ENCODE measurements at regions not wholly inside any gene's neighbourhood (a gene's known extent, or its start where the extent isn't known, plus 50 kb on each side); places are given as distances from the start of the nearest gene placed in this dataset.
"Not testable (repeated sequence)": the region's sequence is repeated elsewhere in the genome, so short reads cannot be mapped to it uniquely, and the experiment has no call there.

GRCh38 chr12:97616946-97617345 is 154.3 kb downstream of the RMST start:
- Mint-ChIP-seq H3K36me3 (ENCODE audit: insufficient read depth) (no peaks in the 10 kb centered on the region), H3K27me3 (ENCODE audit: low read depth) (no peaks in the 10 kb centered on the region), H3K4me1 (ENCODE audit: low read depth) (no peaks in the 10 kb centered on the region), H3K9me3 (peaks cover 12% of the 10 kb centered on the region), H3K4me3 (no peak overlapping the region)
- DNase-seq (no peak), ATAC-seq (no peak)

GRCh38 chr12:97628962-97629361 is 166.4 kb downstream of the RMST start:
- Mint-ChIP-seq H3K36me3 (ENCODE audit: insufficient read depth) (no peaks in the 10 kb centered on the region), H3K27me3 (ENCODE audit: low read depth) (no peaks in the 10 kb centered on the region), H3K9me3 (peaks cover 2% of the 10 kb centered on the region), H3K4me3 (no peak overlapping the region), H3K4me1 (ENCODE audit: low read depth) (no peaks in the 10 kb centered on the region)
- ATAC-seq, result no peak
- DNase-seq, result no peak

GRCh38 chr12:97629382-97629781 is 166.8 kb downstream of the RMST start:
- Mint-ChIP-seq H3K4me3 (no peak overlapping the region), H3K27me3 (ENCODE audit: low read depth) (no peaks in the 10 kb centered on the region), H3K9me3 (peaks cover 4% of the 10 kb centered on the region), H3K4me1 (ENCODE audit: low read depth) (no peaks in the 10 kb centered on the region), H3K36me3 (ENCODE audit: insufficient read depth) (no peaks in the 10 kb centered on the region)
- no peak for ATAC-seq
- no peak for DNase-seq

- DNase-seq (no peak), ATAC-seq (no peak)
- H3K4me1 Mint-ChIP-seq (ENCODE audit: low read depth), result no peaks in the 10 kb centered on the region
- no peak overlapping the region for H3K4me3 Mint-ChIP-seq
- peaks cover 4% of the 10 kb centered on the region for H3K9me3 Mint-ChIP-seq
- H3K27me3 Mint-ChIP-seq (ENCODE audit: low read depth), result no peaks in the 10 kb centered on the region
- H3K36me3 Mint-ChIP-seq (ENCODE audit: insufficient read depth), result no peaks in the 10 kb centered on the region
Measured at GRCh38 chr12:97630356-97630755, 167.8 kb downstream of the RMST start.

- DNase-seq, result no peak
- Mint-ChIP-seq H3K4me3 (no peak overlapping the region), H3K36me3 (ENCODE audit: insufficient read depth) (no peaks in the 10 kb centered on the region), H3K9me3 (peaks cover 4% of the 10 kb centered on the region), H3K27me3 (ENCODE audit: low read depth) (no peaks in the 10 kb centered on the region), H3K4me1 (ENCODE audit: low read depth) (no peaks in the 10 kb centered on the region)
- ATAC-seq, result no peak
Measured at GRCh38 chr12:97630875-97631274, 168.3 kb downstream of the RMST start.

GRCh38 chr12:97637770-97638169 is 175.2 kb downstream of the RMST start:
- DNase-seq, result no peak
- Mint-ChIP-seq H3K4me1 (ENCODE audit: low read depth) (no peaks in the 10 kb centered on the region), H3K27me3 (ENCODE audit: low read depth) (no peaks in the 10 kb centered on the region), H3K36me3 (ENCODE audit: insufficient read depth) (no peaks in the 10 kb centered on the region), H3K9me3 (peaks cover 4% of the 10 kb centered on the region), H3K4me3 (no peak overlapping the region)
- ATAC-seq, result no peak

GRCh38 chr12:97638739-97639138 is 176.1 kb downstream of the RMST start:
- Mint-ChIP-seq H3K27me3 (ENCODE audit: low read depth) (no peaks in the 10 kb centered on the region), H3K36me3 (ENCODE audit: insufficient read depth) (no peaks in the 10 kb centered on the region), H3K9me3 (peaks cover 4% of the 10 kb centered on the region), H3K4me3 (no peak overlapping the region), H3K4me1 (ENCODE audit: low read depth) (no peaks in the 10 kb centered on the region)
- DNase-seq (no peak), ATAC-seq (no peak)

- Mint-ChIP-seq H3K4me3 (no peak overlapping the region), H3K4me1 (ENCODE audit: low read depth) (no peaks in the 10 kb centered on the region), H3K27me3 (ENCODE audit: low read depth) (no peaks in the 10 kb centered on the region), H3K36me3 (ENCODE audit: insufficient read depth) (no peaks in the 10 kb centered on the region), H3K9me3 (no peaks in the 10 kb centered on the region)
- ATAC-seq (no peak), DNase-seq (no peak)
Measured at GRCh38 chr12:97639702-97640101, 177.1 kb downstream of the RMST start.

- Mint-ChIP-seq H3K4me1 (ENCODE audit: low read depth) (no peaks in the 10 kb centered on the region), H3K27me3 (ENCODE audit: low read depth) (no peaks in the 10 kb centered on the region), H3K9me3 (no peaks in the 10 kb centered on the region), H3K36me3 (ENCODE audit: insufficient read depth) (no peaks in the 10 kb centered on the region), H3K4me3 (no peak overlapping the region)
- no peak for ATAC-seq
- no peak for DNase-seq
Measured at GRCh38 chr12:97640826-97641225, 178.2 kb downstream of the RMST start.

GRCh38 chr12:97642911-97643310 is 180.3 kb downstream of the RMST start:
- H3K27me3 Mint-ChIP-seq (ENCODE audit: low read depth), result no peaks in the 10 kb centered on the region
- H3K36me3 Mint-ChIP-seq (ENCODE audit: insufficient read depth), result no peaks in the 10 kb centered on the region
- no peaks in the 10 kb centered on the region for H3K4me1 Mint-ChIP-seq (ENCODE audit: low read depth)
- H3K9me3 Mint-ChIP-seq, result no peaks in the 10 kb centered on the region
- H3K4me3 Mint-ChIP-seq, result no peak overlapping the region
- no peak for DNase-seq
- ATAC-seq, result no peak

GRCh38 chr12:97643924-97644323 is 181.3 kb downstream of the RMST start:
- DNase-seq, result no peak
- Mint-ChIP-seq H3K4me1 (ENCODE audit: low read depth) (no peaks in the 10 kb centered on the region), H3K9me3 (no peaks in the 10 kb centered on the region), H3K27me3 (ENCODE audit: low read depth) (no peaks in the 10 kb centered on the region), H3K36me3 (ENCODE audit: insufficient read depth) (no peaks in the 10 kb centered on the region), H3K4me3 (no peak overlapping the region)
- no peak for ATAC-seq

- Mint-ChIP-seq H3K27me3 (ENCODE audit: low read depth) (no peaks in the 10 kb centered on the region), H3K4me1 (ENCODE audit: low read depth) (no peaks in the 10 kb centered on the region), H3K9me3 (no peaks in the 10 kb centered on the region), H3K4me3 (no peak overlapping the region), H3K36me3 (ENCODE audit: insufficient read depth) (no peaks in the 10 kb centered on the region)
- DNase-seq (no peak), ATAC-seq (no peak)
Measured at GRCh38 chr12:97645726-97646125, 183.1 kb downstream of the RMST start.

GRCh38 chr12:97647142-97647541 is 184.5 kb downstream of the RMST start:
- no peak for ATAC-seq
- no peaks in the 10 kb centered on the region for H3K9me3 Mint-ChIP-seq
- no peaks in the 10 kb centered on the region for H3K27me3 Mint-ChIP-seq (ENCODE audit: low read depth)
- H3K4me1 Mint-ChIP-seq (ENCODE audit: low read depth), result no peaks in the 10 kb centered on the region
- no peaks in the 10 kb centered on the region for H3K36me3 Mint-ChIP-seq (ENCODE audit: insufficient read depth)
- DNase-seq, result no peak
- no peak overlapping the region for H3K4me3 Mint-ChIP-seq

- Mint-ChIP-seq H3K27me3 (ENCODE audit: low read depth) (no peaks in the 10 kb centered on the region), H3K4me3 (no peak overlapping the region), H3K4me1 (ENCODE audit: low read depth) (no peaks in the 10 kb centered on the region), H3K36me3 (ENCODE audit: insufficient read depth) (no peaks in the 10 kb centered on the region), H3K9me3 (no peaks in the 10 kb centered on the region)
- ATAC-seq (no peak), DNase-seq (no peak)
Measured at GRCh38 chr12:97650242-97650641, 187.6 kb downstream of the RMST start.

GRCh38 chr12:97656548-97656947 is 193.9 kb downstream of the RMST start:
- not testable (repeated sequence) for H3K9me3 Mint-ChIP-seq; H3K27me3 Mint-ChIP-seq (ENCODE audit: low read depth); ATAC-seq; H3K4me1 Mint-ChIP-seq (ENCODE audit: low read depth); H3K36me3 Mint-ChIP-seq (ENCODE audit: insufficient read depth); DNase-seq; H3K4me3 Mint-ChIP-seq
